GM12864 (cell line): ENCODE measurements at regions not wholly inside any gene's neighbourhood (a gene's known extent, or its start where the extent isn't known, plus 50 kb on each side); places are given as distances from the start of the nearest gene placed in this dataset.

Source experiments
- DNase-seq: peaks from one replicate; pipeline ENCODE4 v3.0.0-alpha.2; 2011; ENCODE audit warnings: low read depth
- H3K4me3 ChIP-seq: 2 replicates; pipeline ENCODE4 v1.5.1; 2011; ENCODE audit warnings: mild to moderate bottlenecking, low read depth, low read length, control low read depth
- CTCF ChIP-seq: IDR thresholded peaks from 2 replicates; pipeline ENCODE4 v1.5.1; 2011; ENCODE audit warnings: low read depth, mild to moderate bottlenecking, moderate library complexity, low read length, control low read depth, inconsistent platforms; ENCODE audit errors: missing control alignments

- TF ChIP-seq CTCF, result no peak
These were observed 235.9 kb upstream of the DDI1 start for GRCh38 chr11:103800406-103801114.

GRCh38 chr11:103803062-103803461 lies 233.4 kb upstream of the DDI1 start:
- no peak for DNase-seq
- no peak for TF ChIP-seq CTCF
- H3K4me3 ChIP-seq, result no peak overlapping the region

More at GRCh38 chr11:103800406-103801114, 235.9 kb upstream of the DDI1 start:
- no peak for DNase-seq
- H3K4me3 ChIP-seq, result no peak overlapping the region

GRCh38 chr11:103805688-103806009 lies 230.8 kb upstream of the DDI1 start:
- TF ChIP-seq CTCF, result no peak
- DNase-seq, result no peak
- H3K4me3 ChIP-seq, result no peak overlapping the region

- no peak for TF ChIP-seq CTCF
- H3K4me3 ChIP-seq, result no peak overlapping the region
- DNase-seq, result no peak
These were observed 230.1 kb upstream of the DDI1 start for GRCh38 chr11:103806130-103806895.

- TF ChIP-seq CTCF, result no peak
- no peak for DNase-seq
- no peak overlapping the region for H3K4me3 ChIP-seq
These were observed 228.6 kb upstream of the DDI1 start for GRCh38 chr11:103807806-103808205.

GRCh38 chr11:103808252-103808651 lies 228.2 kb upstream of the DDI1 start:
- no peak for TF ChIP-seq CTCF
- DNase-seq, result no peak
- no peak overlapping the region for H3K4me3 ChIP-seq
